IPS-18a (cell line): ENCODE measurements at regions not wholly inside any gene's neighbourhood (a gene's known extent, or its start where the extent isn't known, plus 50 kb on each side); places are given as distances from the start of the nearest gene placed in this dataset.
"Not testable (repeated sequence)": the region's sequence is repeated elsewhere in the genome, so short reads cannot be mapped to it uniquely, and the experiment has no call there.

Source experiments
- H3K27ac ChIP-seq: one replicate; pipeline ENCODE4 v1.5.1; 2013; ENCODE audit warnings: low read length
- H3K27me3 ChIP-seq: one replicate; pipeline ENCODE4 v1.6.1; 2013; ENCODE audit warnings: mild to moderate bottlenecking, low read length; ENCODE audit not compliant: control insufficient read depth, insufficient read depth
- H3K36me3 ChIP-seq: one replicate; pipeline ENCODE4 v1.6.1; 2013; ENCODE audit warnings: low read depth, low read length; ENCODE audit not compliant: control insufficient read depth
- H3K4me1 ChIP-seq: one replicate; pipeline ENCODE4 v1.6.1; 2013; ENCODE audit warnings: low read depth, low read length; ENCODE audit not compliant: control insufficient read depth
- H3K4me3 ChIP-seq: one replicate; pipeline ENCODE4 v1.5.1; 2013; ENCODE audit warnings: low read length
- H3K9ac ChIP-seq: one replicate; pipeline ENCODE4 v1.6.1; 2013; ENCODE audit warnings: mild to moderate bottlenecking, low read length, moderate library complexity
- H3K9me3 ChIP-seq: one replicate; pipeline ENCODE4 v1.6.1; 2013; ENCODE audit warnings: low read depth, low read length; ENCODE audit not compliant: control insufficient read depth

- Histone ChIP-seq H3K9me3 (no peaks in the 10 kb centered on the region), H3K4me3 (no peak overlapping the region), H3K36me3 (no peaks in the 10 kb centered on the region), H3K9ac (no peak overlapping the region), H3K4me1 (no peaks in the 10 kb centered on the region), H3K27ac (no peak overlapping the region), H3K27me3 (no peaks in the 10 kb centered on the region)
These were observed 337.8 kb downstream of the ADAMTS20 start for GRCh38 chr12:43214166-43214565.

- Histone ChIP-seq H3K9me3 (no peaks in the 10 kb centered on the region), H3K27me3 (no peaks in the 10 kb centered on the region), H3K36me3 (no peaks in the 10 kb centered on the region), H3K27ac (no peak overlapping the region), H3K4me3 (no peak overlapping the region), H3K4me1 (no peaks in the 10 kb centered on the region), H3K9ac (no peak overlapping the region)
These were observed 338.4 kb downstream of the ADAMTS20 start for GRCh38 chr12:43213608-43214007.

GRCh38 chr12:43210485-43211192 lies 341.4 kb downstream of the ADAMTS20 start:
- Histone ChIP-seq H3K4me3 (no peak overlapping the region), H3K36me3 (no peaks in the 10 kb centered on the region), H3K4me1 (no peaks in the 10 kb centered on the region), H3K9ac (no peak overlapping the region), H3K27ac (no peak overlapping the region), H3K27me3 (no peaks in the 10 kb centered on the region), H3K9me3 (no peaks in the 10 kb centered on the region)

- no peaks in the 10 kb centered on the region for H3K4me1 ChIP-seq
These were observed 343.4 kb downstream of the ADAMTS20 start for GRCh38 chr12:43208627-43209026.

GRCh38 chr12:43208221-43208620 lies 343.8 kb downstream of the ADAMTS20 start:
- no peaks in the 10 kb centered on the region for H3K36me3 ChIP-seq
- no peak overlapping the region for H3K4me3 ChIP-seq
- H3K27me3 ChIP-seq = no peaks in the 10 kb centered on the region
- H3K9ac ChIP-seq = no peak overlapping the region
- no peak overlapping the region for H3K27ac ChIP-seq
- H3K9me3 ChIP-seq = no peaks in the 10 kb centered on the region
- no peaks in the 10 kb centered on the region for H3K4me1 ChIP-seq

More at GRCh38 chr12:43208627-43209026, 343.4 kb downstream of the ADAMTS20 start:
- H3K27me3 ChIP-seq = no peaks in the 10 kb centered on the region
- H3K9ac ChIP-seq = no peak overlapping the region
- no peak overlapping the region for H3K27ac ChIP-seq
- H3K36me3 ChIP-seq = no peaks in the 10 kb centered on the region
- no peaks in the 10 kb centered on the region for H3K9me3 ChIP-seq
- no peak overlapping the region for H3K4me3 ChIP-seq

GRCh38 chr12:43206396-43206795 lies 345.6 kb downstream of the ADAMTS20 start:
- no peak overlapping the region for H3K4me3 ChIP-seq
- H3K27ac ChIP-seq = no peak overlapping the region
- H3K4me1 ChIP-seq = no peaks in the 10 kb centered on the region
- no peaks in the 10 kb centered on the region for H3K27me3 ChIP-seq
- no peak overlapping the region for H3K9ac ChIP-seq
- no peaks in the 10 kb centered on the region for H3K36me3 ChIP-seq
- H3K9me3 ChIP-seq = no peaks in the 10 kb centered on the region

- Histone ChIP-seq H3K27ac (no peak overlapping the region), H3K4me1 (no peaks in the 10 kb centered on the region), H3K4me3 (no peak overlapping the region), H3K9ac (no peak overlapping the region), H3K27me3 (no peaks in the 10 kb centered on the region), H3K9me3 (no peaks in the 10 kb centered on the region), H3K36me3 (no peaks in the 10 kb centered on the region)
These were observed 353.4 kb downstream of the ADAMTS20 start for GRCh38 chr12:43198608-43199007.

GRCh38 chr12:43196268-43196907 lies 355.6 kb downstream of the ADAMTS20 start:
- no peak overlapping the region for H3K4me3 ChIP-seq
- no peaks in the 10 kb centered on the region for H3K4me1 ChIP-seq
- no peak overlapping the region for H3K9ac ChIP-seq
- H3K36me3 ChIP-seq = no peaks in the 10 kb centered on the region
- H3K9me3 ChIP-seq = no peaks in the 10 kb centered on the region
- H3K27ac ChIP-seq = no peak overlapping the region
- no peaks in the 10 kb centered on the region for H3K27me3 ChIP-seq

- not testable (repeated sequence) for H3K27me3 ChIP-seq, H3K9me3 ChIP-seq, H3K4me1 ChIP-seq, H3K4me3 ChIP-seq, H3K9ac ChIP-seq, H3K27ac ChIP-seq, H3K36me3 ChIP-seq
These were observed 358.9 kb downstream of the ADAMTS20 start for GRCh38 chr12:43193096-43193495.

- not testable (repeated sequence) for H3K4me3 ChIP-seq, H3K27ac ChIP-seq, H3K36me3 ChIP-seq, H3K27me3 ChIP-seq, H3K4me1 ChIP-seq, H3K9ac ChIP-seq, H3K9me3 ChIP-seq
These were observed 359.6 kb downstream of the ADAMTS20 start for GRCh38 chr12:43192442-43192841.

GRCh38 chr12:43180242-43180641 lies 371.8 kb downstream of the ADAMTS20 start:
- Histone ChIP-seq H3K9me3 (peaks cover 5% of the 10 kb centered on the region), H3K36me3 (no peaks in the 10 kb centered on the region), H3K27ac (no peak overlapping the region), H3K9ac (no peak overlapping the region), H3K27me3 (no peaks in the 10 kb centered on the region), H3K4me3 (no peak overlapping the region), H3K4me1 (no peaks in the 10 kb centered on the region)

GRCh38 chr12:43179486-43179885 lies 372.5 kb downstream of the ADAMTS20 start:
- Histone ChIP-seq H3K27ac (no peak overlapping the region), H3K27me3 (no peaks in the 10 kb centered on the region), H3K9ac (no peak overlapping the region), H3K9me3 (peaks cover 5% of the 10 kb centered on the region), H3K4me1 (no peaks in the 10 kb centered on the region), H3K4me3 (no peak overlapping the region), H3K36me3 (no peaks in the 10 kb centered on the region)
